AG04449 (cell line): ENCODE measurements at regions not wholly inside any gene's neighbourhood (a gene's known extent, or its start where the extent isn't known, plus 50 kb on each side); places are given as distances from the start of the nearest gene placed in this dataset.

Experiments used
- CTCF ChIA-PET: fragments of 350-600 bp; formaldehyde crosslinking; extraction: SDS; loops from one replicate; lab custom pipeline; 2021; ENCODE audit warnings: antibody characterized with exemption; lab: Yijun Ruan, JAX
- POLR2A ChIA-PET: fragments of 400-600, 350-600 bp; formaldehyde crosslinking; extraction: SDS; loops from one replicate; lab custom pipeline; 2020; ENCODE audit warnings: antibody characterized with exemption, inconsistent platforms; lab: Yijun Ruan, JAX
- DNase-seq: peaks from one replicate; pipeline ENCODE4 v3.0.0-alpha.2; 2010; ENCODE audit warnings: low read depth, low spot score
- H3K4me3 ChIP-seq: 2 replicates; pipeline ENCODE4 v1.5.1; 2011; ENCODE audit warnings: low read depth, mild to moderate bottlenecking, control low read depth, low read length
- CTCF ChIP-seq: IDR thresholded peaks from one replicate; pipeline ENCODE4 v1.5.1; 2011; ENCODE audit warnings: mild to moderate bottlenecking, moderate library complexity, low read length, control low read depth, inconsistent platforms; ENCODE audit not compliant: insufficient read depth; ENCODE audit errors: missing control alignments

- DNase-seq: no peak
- no peak overlapping the region for H3K4me3 ChIP-seq
- ChIA-PET POLR2A (no interaction called here), CTCF (no interaction called here)
- TF ChIP-seq CTCF: no peak
Measured at GRCh38 chr6:9901376-9901775, 513.5 kb downstream of the TFAP2A start.

- no peak for TF ChIP-seq CTCF
- CTCF ChIA-PET: no interaction called here
Measured at GRCh38 chr6:9896806-9897205, 518.1 kb downstream of the TFAP2A start.

GRCh38 chr6:9890893-9891292 lies 524.0 kb downstream of the TFAP2A start:
- H3K4me3 ChIP-seq: no peak overlapping the region
- POLR2A ChIA-PET: no interaction called here
- no peak for DNase-seq
- CTCF ChIA-PET: no interaction called here
- TF ChIP-seq CTCF: no peak

More at GRCh38 chr6:9896806-9897205, 518.1 kb downstream of the TFAP2A start:
- H3K4me3 ChIP-seq: no peak overlapping the region
- no peak for DNase-seq
- POLR2A ChIA-PET: no interaction called here

- ChIA-PET POLR2A (no interaction called here), CTCF (no interaction called here)
- no peak overlapping the region for H3K4me3 ChIP-seq
- TF ChIP-seq CTCF: no peak
- DNase-seq: no peak
Measured at GRCh38 chr6:9890469-9890868, 524.4 kb downstream of the TFAP2A start.

GRCh38 chr6:9878535-9878934 lies 536.3 kb downstream of the TFAP2A start:
- DNase-seq: no peak
- ChIA-PET CTCF (no interaction called here), POLR2A (no interaction called here)
- no peak for TF ChIP-seq CTCF
- H3K4me3 ChIP-seq: no peak overlapping the region

- CTCF ChIA-PET: no interaction called here
Measured at GRCh38 chr6:9875605-9876353, 539.1 kb downstream of the TFAP2A start.

More at GRCh38 chr6:9875605-9876353, 539.1 kb downstream of the TFAP2A start:
- TF ChIP-seq CTCF: no peak
- no peak overlapping the region for H3K4me3 ChIP-seq
- DNase-seq: no peak
- POLR2A ChIA-PET: no interaction called here
